ENCODE measurements at regions not wholly inside any gene's neighbourhood (a gene's known extent, or its start where the extent isn't known, plus 50 kb on each side); places are given as distances from the start of the nearest gene placed in this dataset.

DNA sequence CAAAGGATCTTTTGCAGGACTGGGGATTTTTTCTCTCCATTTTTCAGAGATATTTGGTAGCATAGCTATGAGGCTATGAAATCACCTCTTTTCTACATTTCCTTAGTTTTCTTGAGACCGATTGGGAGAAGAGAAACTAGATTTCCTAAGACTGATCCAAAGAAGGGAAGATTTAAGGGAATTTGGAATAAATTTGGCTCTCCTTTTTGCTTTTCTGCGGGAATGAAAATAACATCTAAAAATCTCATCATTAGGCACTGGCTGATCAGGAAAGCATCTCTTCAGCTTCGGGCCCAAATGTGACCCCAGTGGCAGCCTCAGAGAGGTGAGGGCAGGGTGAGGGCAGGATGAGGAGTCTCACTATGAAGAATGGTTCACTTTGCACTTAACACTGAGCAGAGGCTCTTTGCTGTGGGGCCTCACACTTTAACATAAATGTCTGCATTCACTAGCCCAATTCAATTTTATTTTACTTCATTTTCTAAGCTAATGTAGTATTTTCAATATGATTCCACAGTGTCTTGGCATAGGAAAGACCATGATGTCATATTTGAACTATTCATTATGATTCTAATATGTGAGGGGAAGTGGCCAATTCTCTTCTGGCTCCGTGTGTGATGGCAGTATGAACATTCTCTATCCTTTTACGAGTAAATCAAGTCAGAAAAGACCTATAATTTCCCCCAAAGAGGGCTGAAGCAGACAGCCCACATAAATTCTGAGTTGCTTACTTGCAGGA, 193.2 kb downstream of the MEX3B start:
- TF ChIP-seq, protein P1, sequence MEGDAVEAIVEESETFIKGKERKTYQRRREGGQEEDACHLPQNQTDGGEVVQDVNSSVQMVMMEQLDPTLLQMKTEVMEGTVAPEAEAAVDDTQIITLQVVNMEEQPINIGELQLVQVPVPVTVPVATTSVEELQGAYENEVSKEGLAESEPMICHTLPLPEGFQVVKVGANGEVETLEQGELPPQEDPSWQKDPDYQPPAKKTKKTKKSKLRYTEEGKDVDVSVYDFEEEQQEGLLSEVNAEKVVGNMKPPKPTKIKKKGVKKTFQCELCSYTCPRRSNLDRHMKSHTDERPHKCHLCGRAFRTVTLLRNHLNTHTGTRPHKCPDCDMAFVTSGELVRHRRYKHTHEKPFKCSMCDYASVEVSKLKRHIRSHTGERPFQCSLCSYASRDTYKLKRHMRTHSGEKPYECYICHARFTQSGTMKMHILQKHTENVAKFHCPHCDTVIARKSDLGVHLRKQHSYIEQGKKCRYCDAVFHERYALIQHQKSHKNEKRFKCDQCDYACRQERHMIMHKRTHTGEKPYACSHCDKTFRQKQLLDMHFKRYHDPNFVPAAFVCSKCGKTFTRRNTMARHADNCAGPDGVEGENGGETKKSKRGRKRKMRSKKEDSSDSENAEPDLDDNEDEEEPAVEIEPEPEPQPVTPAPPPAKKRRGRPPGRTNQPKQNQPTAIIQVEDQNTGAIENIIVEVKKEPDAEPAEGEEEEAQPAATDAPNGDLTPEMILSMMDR (IDR thresholded peaks at IDR 0.05), result no peak
- TF ChIP-seq POLR2A (IDR thresholded peaks at IDR 0.05), result no peak
